Osteocyte (in vitro differentiated cells): ENCODE measurements at regions not wholly inside any gene's neighbourhood (a gene's known extent, or its start where the extent isn't known, plus 50 kb on each side); places are given as distances from the start of the nearest gene placed in this dataset.

ENCODE experiments used
- DNase-seq: peaks from one replicate; pipeline ENCODE4 v3.0.0; 2021; ENCODE audit warnings: mixed read lengths; ENCODE audit not compliant: unreplicated experiment; ENCODE audit errors: extremely low spot score
- H3K27ac Mint-ChIP-seq: one replicate; pipeline ENCODE4 v1.8.0; 2021; ENCODE audit warnings: mild to moderate bottlenecking, mixed read lengths; ENCODE audit not compliant: unreplicated experiment
- H3K27me3 Mint-ChIP-seq: one replicate; pipeline ENCODE4 v1.8.0; 2021; ENCODE audit warnings: mixed read lengths; ENCODE audit not compliant: unreplicated experiment
- H3K36me3 Mint-ChIP-seq: one replicate; pipeline ENCODE4 v1.8.0; 2021; ENCODE audit warnings: mixed read lengths; ENCODE audit not compliant: unreplicated experiment
- H3K4me1 Mint-ChIP-seq: one replicate; pipeline ENCODE4 v1.8.0; 2021; ENCODE audit warnings: mixed read lengths; ENCODE audit not compliant: unreplicated experiment
- H3K4me3 Mint-ChIP-seq: one replicate; pipeline ENCODE4 v1.8.0; 2021; ENCODE audit warnings: mild to moderate bottlenecking, moderate library complexity, mixed read lengths; ENCODE audit not compliant: unreplicated experiment
- H3K9me3 Mint-ChIP-seq: one replicate; pipeline ENCODE4 v1.8.0; 2021; ENCODE audit warnings: mixed read lengths; ENCODE audit not compliant: unreplicated experiment
- CTCF ChIP-seq: fragments of 200-600 bp; sonication (generic); IDR thresholded peaks from 2 replicates; pipeline ENCODE4 v1.5.0; 2021; ENCODE audit warnings: antibody characterized with exemption, mild to moderate bottlenecking, moderate library complexity

GRCh38 chr20:57938158-57939108, 228.6 kb upstream of the PMEPA1 start:
- no peak overlapping the region for H3K4me3 Mint-ChIP-seq
- H3K9me3 Mint-ChIP-seq = no peaks in the 10 kb centered on the region
- peak overlapping the region; percentile 69 for H3K27ac Mint-ChIP-seq

GRCh38 chr20:57936636-57937385, 227.0 kb upstream of the PMEPA1 start:
- Mint-ChIP-seq H3K27ac (peak overlapping the region; percentile 9), H3K36me3 (no peaks in the 10 kb centered on the region), H3K27me3 (peaks cover 17% of the 10 kb centered on the region), H3K4me1 (peaks cover 45% of the 10 kb centered on the region), H3K9me3 (no peaks in the 10 kb centered on the region), H3K4me3 (no peak overlapping the region)
- DNase-seq = no peak
- TF ChIP-seq CTCF = no peak

More at GRCh38 chr20:57938158-57939108, 228.6 kb upstream of the PMEPA1 start:
- Mint-ChIP-seq H3K4me1 (peaks cover 48% of the 10 kb centered on the region), H3K27me3 (peaks cover 25% of the 10 kb centered on the region), H3K36me3 (no peaks in the 10 kb centered on the region)
- DNase-seq = no peak
- TF ChIP-seq CTCF = no peak

GRCh38 chr20:57934913-57935312, 225.1 kb upstream of the PMEPA1 start:
- no peak overlapping the region for H3K4me3 Mint-ChIP-seq
- no peak overlapping the region for H3K27ac Mint-ChIP-seq
- no peaks in the 10 kb centered on the region for H3K36me3 Mint-ChIP-seq
- peaks cover 21% of the 10 kb centered on the region for H3K27me3 Mint-ChIP-seq
- DNase-seq = no peak
- H3K9me3 Mint-ChIP-seq = no peaks in the 10 kb centered on the region
- peaks cover 37% of the 10 kb centered on the region for H3K4me1 Mint-ChIP-seq
- no peak for TF ChIP-seq CTCF

DNA sequence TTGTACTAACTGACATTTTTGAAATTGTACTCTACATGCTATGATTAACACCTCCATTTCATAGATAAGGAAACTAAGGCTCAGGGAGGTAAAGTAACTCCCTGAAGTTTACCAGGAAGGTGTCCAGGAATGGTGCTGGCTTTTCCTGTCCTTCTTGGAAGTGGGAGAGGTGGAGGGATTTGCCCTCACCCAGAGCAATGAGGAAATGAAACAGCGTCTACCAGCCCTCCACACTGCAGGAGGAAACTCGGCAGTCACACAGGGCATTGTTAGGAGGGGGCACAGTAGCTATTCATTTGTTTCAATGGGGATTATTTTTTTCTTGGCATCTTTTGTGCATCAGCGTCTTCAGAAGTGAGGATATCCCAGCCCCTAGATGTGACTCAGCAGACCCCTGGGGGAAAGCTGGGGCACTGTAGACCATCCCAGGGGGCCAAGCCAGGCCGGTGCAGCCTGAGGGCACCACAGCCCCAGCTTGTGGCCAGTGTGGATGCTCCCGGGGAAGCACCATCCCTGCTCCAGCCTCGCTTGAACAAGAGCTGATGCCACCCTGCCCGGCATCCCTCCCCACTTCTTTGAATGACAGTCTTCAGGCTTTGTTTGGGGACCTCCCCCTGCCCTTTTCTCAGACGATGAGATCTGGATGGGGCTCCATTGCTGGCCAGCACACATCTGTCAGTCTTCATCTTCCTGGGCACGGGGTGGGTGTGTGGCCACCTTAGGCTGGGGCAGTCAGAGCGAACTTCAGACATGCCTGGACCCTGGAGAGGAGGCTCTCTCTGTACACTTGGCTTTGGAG, 224.4 kb upstream of the PMEPA1 start:
- Mint-ChIP-seq H3K9me3 (peaks cover 2% of the 10 kb centered on the region), H3K36me3 (no peaks in the 10 kb centered on the region), H3K4me3 (no peak overlapping the region), H3K4me1 (peaks cover 36% of the 10 kb centered on the region), H3K27ac (no peak overlapping the region), H3K27me3 (peaks cover 24% of the 10 kb centered on the region)
- no peak for DNase-seq
- TF ChIP-seq CTCF = no peak
